ENCODE measurements at regions not wholly inside any gene's neighbourhood (a gene's known extent, or its start where the extent isn't known, plus 50 kb on each side); places are given as distances from the start of the nearest gene placed in this dataset.

- no peak for DNase-seq
Measured at GRCh38 chr15:95591886-95592285, 738.6 kb upstream of the NR2F2 start.

- no peak for DNase-seq
Measured at GRCh38 chr15:95594496-95594895, 736.0 kb upstream of the NR2F2 start.

- DNase-seq = no peak
Measured at GRCh38 chr15:95595759-95596158, 734.7 kb upstream of the NR2F2 start.

- DNase-seq = no peak
Measured at GRCh38 chr15:95596496-95596895, 734.0 kb upstream of the NR2F2 start.

- DNase-seq = no peak
Measured at GRCh38 chr15:95598251-95598855, 732.1 kb upstream of the NR2F2 start.

GRCh38 chr15:95600367-95600766, 730.1 kb upstream of the NR2F2 start:
- DNase-seq = no peak

- no peak for DNase-seq
Measured at GRCh38 chr15:95600884-95601283, 729.6 kb upstream of the NR2F2 start.

GRCh38 chr15:95601525-95601924, 729.0 kb upstream of the NR2F2 start:
- no peak for DNase-seq

GRCh38 chr15:95603802-95604201, 726.7 kb upstream of the NR2F2 start:
- no peak for DNase-seq

GRCh38 chr15:95604634-95605036, 725.9 kb upstream of the NR2F2 start:
- DNase-seq = no peak

GRCh38 chr15:95605098-95605497, 725.4 kb upstream of the NR2F2 start:
- no peak for DNase-seq

GRCh38 chr15:95606551-95606950, 723.9 kb upstream of the NR2F2 start:
- no peak for DNase-seq

GRCh38 chr15:95608371-95608770, 722.1 kb upstream of the NR2F2 start:
- DNase-seq = no peak

GRCh38 chr15:95609096-95609495, 721.4 kb upstream of the NR2F2 start:
- no peak for DNase-seq

- DNase-seq = no peak
Measured at GRCh38 chr15:95610945-95611344, 719.6 kb upstream of the NR2F2 start.

- DNase-seq = no peak
Measured at GRCh38 chr15:95615436-95615835, 715.1 kb upstream of the NR2F2 start.

- DNase-seq = no peak
Measured at GRCh38 chr15:95616306-95616705, 714.2 kb upstream of the NR2F2 start.

GRCh38 chr15:95620934-95621579, 709.4 kb upstream of the NR2F2 start:
- DNase-seq = no peak

GRCh38 chr15:95622843-95623242, 707.7 kb upstream of the NR2F2 start:
- no peak for DNase-seq

- DNase-seq = no peak
Measured at GRCh38 chr15:95624100-95624499, 706.4 kb upstream of the NR2F2 start.

GRCh38 chr15:95624616-95625361, 705.7 kb upstream of the NR2F2 start:
- no peak for DNase-seq

GRCh38 chr15:95626501-95627361, 703.8 kb upstream of the NR2F2 start:
- DNase-seq = no peak

- no peak for DNase-seq
Measured at GRCh38 chr15:95629503-95630168, 700.9 kb upstream of the NR2F2 start.
